MM.1S (cell line): ENCODE measurements at regions not wholly inside any gene's neighbourhood (a gene's known extent, or its start where the extent isn't known, plus 50 kb on each side); places are given as distances from the start of the nearest gene placed in this dataset.

ENCODE experiments used
- DNase-seq: peaks from one replicate; pipeline ENCODE4 v3.0.0-alpha.2; 2015
- H2AFZ ChIP-seq: fragments of 300-600 bp; sonication (generic); 2 replicates; pipeline ENCODE4 v1.6.0; 2016; ENCODE audit warnings: antibody characterized with exemption, low read length
- H3F3A ChIP-seq: fragments of 300-600 bp; sonication (generic); 2 replicates; pipeline ENCODE4 v1.6.1; 2016; ENCODE audit warnings: mild to moderate bottlenecking, antibody characterized with exemption, low read length, moderate library complexity, mixed read lengths; ENCODE audit not compliant: insufficient read depth
- H3K27ac ChIP-seq: fragments of 300-600 bp; sonication (generic); 2 replicates; pipeline ENCODE4 v1.5.1; 2016; ENCODE audit warnings: mild to moderate bottlenecking, low read length
- H3K27me3 ChIP-seq: fragments of 300-600 bp; sonication (generic); replicated peaks from 2 replicates; pipeline ENCODE4 v1.6.0; 2016; ENCODE audit warnings: low read length; ENCODE audit not compliant: insufficient read depth
- H3K36me3 ChIP-seq: fragments of 300-600 bp; sonication (generic); replicated peaks from 2 replicates; pipeline ENCODE4 v1.6.1; 2016; ENCODE audit warnings: mild to moderate bottlenecking, low read length, mixed read lengths; ENCODE audit not compliant: insufficient read depth
- H3K4me1 ChIP-seq: fragments of 300-600 bp; sonication (generic); 2 replicates; pipeline ENCODE4 v1.6.1; 2016; ENCODE audit warnings: low read length, mixed read lengths
- H3K4me2 ChIP-seq: fragments of 300-600 bp; sonication (generic); 2 replicates; pipeline ENCODE4 v1.6.0; 2016; ENCODE audit warnings: low read depth, low read length
- H3K4me3 ChIP-seq: fragments of 300-600 bp; sonication (generic); 2 replicates; pipeline ENCODE4 v1.5.1; 2016; ENCODE audit warnings: low read length, mixed read lengths
- H3K79me2 ChIP-seq: fragments of 300-600 bp; sonication (generic); 2 replicates; pipeline ENCODE4 v1.6.1; 2016; ENCODE audit warnings: mixed run types, low read length, mixed read lengths
- H3K9ac ChIP-seq: fragments of 300-600 bp; sonication (generic); 2 replicates; pipeline ENCODE4 v1.6.1; 2016; ENCODE audit warnings: low read length, mixed read lengths
- H3K9me2 ChIP-seq: fragments of 300-600 bp; sonication (generic); replicated peaks from 2 replicates; pipeline ENCODE4 v1.6.1; 2016; ENCODE audit warnings: mild to moderate bottlenecking, low read length, mixed read lengths; ENCODE audit not compliant: insufficient read depth
- H3K9me3 ChIP-seq: fragments of 300-600 bp; sonication (generic); replicated peaks from 2 replicates; pipeline ENCODE4 v1.6.1; 2016; ENCODE audit warnings: mild to moderate bottlenecking, low read length, mixed read lengths; ENCODE audit not compliant: insufficient read depth
- H4K20me1 ChIP-seq: fragments of 300-600 bp; sonication (generic); 2 replicates; pipeline ENCODE4 v1.6.1; 2016; ENCODE audit warnings: mild to moderate bottlenecking, low read length, moderate library complexity, mixed read lengths; ENCODE audit not compliant: insufficient read depth
- EZH2 ChIP-seq: fragments of 300-600 bp; sonication (generic); optimal IDR thresholded peaks from 2 replicates; pipeline ENCODE3; 2017; ENCODE audit warnings: low read depth, mild to moderate bottlenecking, antibody characterized with exemption, low read length, mixed read lengths
- EZH2phosphoT487 ChIP-seq: fragments of 300-600 bp; sonication (generic); IDR thresholded peaks from 2 replicates; pipeline ENCODE4 v1.6.1; 2018; ENCODE audit warnings: antibody characterized with exemption, low read length
- TF ChIP-seq, protein P1 (sequence below): fragments of 300-600 bp; sonication (generic); IDR thresholded peaks from 2 replicates; pipeline ENCODE4 v1.5.1; 2016; ENCODE audit warnings: antibody characterized with exemption, low read length, mixed read lengths

DNA sequence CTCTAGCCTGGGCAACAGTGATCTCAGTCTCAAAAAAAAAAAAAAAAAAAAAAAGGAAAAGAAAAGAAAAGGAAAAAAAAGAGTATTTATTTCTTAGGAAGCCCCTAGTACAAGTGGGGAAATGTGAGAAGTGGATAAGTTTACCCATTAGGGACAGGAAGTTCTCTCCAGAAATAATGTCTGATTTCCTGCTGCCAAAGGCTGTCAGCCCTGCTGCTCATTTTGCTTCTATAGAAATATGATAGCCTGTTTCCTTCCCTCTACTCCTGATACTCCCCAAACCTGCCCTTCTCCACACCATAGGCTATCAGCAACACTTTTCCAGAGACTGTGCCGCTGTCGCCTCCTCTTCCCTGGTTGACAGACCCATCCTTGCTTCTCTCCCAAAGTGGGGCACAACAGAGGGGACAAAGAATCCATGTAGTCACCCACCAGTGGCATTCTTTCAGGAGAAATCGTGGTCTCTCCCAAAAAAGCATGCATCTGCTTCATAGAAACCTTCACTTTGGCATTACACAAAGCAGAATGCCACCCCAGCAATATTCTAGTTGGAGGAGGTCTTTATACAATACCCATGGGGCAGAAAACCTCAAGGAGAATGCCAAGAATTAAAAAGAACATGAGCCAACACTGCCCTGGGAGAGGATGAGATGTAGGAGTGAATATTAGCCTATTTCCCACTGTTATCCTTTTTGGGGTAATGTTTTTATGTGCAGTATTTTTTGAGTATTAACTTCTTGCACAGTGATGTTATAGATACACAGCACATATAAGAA lies 166.3 kb upstream of the NR5A2 start:
- no peaks in the 10 kb centered on the region for H3F3A ChIP-seq
- no peaks in the 10 kb centered on the region for H3K27me3 ChIP-seq
- no peaks in the 10 kb centered on the region for H4K20me1 ChIP-seq
- H3K27ac ChIP-seq: no peak overlapping the region
- no peak overlapping the region for H2AFZ ChIP-seq
- no peak for DNase-seq
- no peaks in the 10 kb centered on the region for H3K4me1 ChIP-seq
- no peaks in the 10 kb centered on the region for H3K79me2 ChIP-seq
- no peaks in the 10 kb centered on the region for H3K36me3 ChIP-seq
- no peaks in the 10 kb centered on the region for H3K9me2 ChIP-seq
- H3K4me3 ChIP-seq: no peak overlapping the region
- H3K9me3 ChIP-seq: no peaks in the 10 kb centered on the region
- TF ChIP-seq EZH2phosphoT487 (no peak), EZH2 (no peak)
- TF ChIP-seq, protein P1, sequence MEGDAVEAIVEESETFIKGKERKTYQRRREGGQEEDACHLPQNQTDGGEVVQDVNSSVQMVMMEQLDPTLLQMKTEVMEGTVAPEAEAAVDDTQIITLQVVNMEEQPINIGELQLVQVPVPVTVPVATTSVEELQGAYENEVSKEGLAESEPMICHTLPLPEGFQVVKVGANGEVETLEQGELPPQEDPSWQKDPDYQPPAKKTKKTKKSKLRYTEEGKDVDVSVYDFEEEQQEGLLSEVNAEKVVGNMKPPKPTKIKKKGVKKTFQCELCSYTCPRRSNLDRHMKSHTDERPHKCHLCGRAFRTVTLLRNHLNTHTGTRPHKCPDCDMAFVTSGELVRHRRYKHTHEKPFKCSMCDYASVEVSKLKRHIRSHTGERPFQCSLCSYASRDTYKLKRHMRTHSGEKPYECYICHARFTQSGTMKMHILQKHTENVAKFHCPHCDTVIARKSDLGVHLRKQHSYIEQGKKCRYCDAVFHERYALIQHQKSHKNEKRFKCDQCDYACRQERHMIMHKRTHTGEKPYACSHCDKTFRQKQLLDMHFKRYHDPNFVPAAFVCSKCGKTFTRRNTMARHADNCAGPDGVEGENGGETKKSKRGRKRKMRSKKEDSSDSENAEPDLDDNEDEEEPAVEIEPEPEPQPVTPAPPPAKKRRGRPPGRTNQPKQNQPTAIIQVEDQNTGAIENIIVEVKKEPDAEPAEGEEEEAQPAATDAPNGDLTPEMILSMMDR: no peak
- H3K9ac ChIP-seq: no peak overlapping the region
- no peak overlapping the region for H3K4me2 ChIP-seq

DNA sequence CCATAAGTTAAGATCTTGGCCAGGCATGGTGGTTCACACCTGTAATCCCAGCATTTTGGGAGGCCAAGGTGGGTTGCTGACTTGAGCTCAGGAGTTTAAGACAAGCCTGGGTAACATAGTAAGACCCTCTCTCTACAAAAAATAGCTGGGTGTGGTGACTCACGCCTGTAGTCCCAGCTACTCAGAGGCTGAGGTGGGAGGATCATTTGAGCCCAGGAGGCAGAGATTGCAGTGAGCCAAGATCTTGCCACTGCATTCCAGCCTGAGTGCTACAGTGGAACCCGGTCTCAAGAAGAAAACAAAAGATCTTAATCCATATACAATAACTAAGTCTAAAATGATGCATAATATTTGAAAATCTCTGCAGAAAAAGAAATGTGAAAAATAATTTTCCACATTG lies 165.5 kb upstream of the NR5A2 start:
- Histone ChIP-seq H3K79me2 (no peaks in the 10 kb centered on the region), H3K9me3 (no peaks in the 10 kb centered on the region), H3K9ac (no peak overlapping the region), H3K4me2 (no peak overlapping the region), H3K27me3 (no peaks in the 10 kb centered on the region), H3K4me3 (no peak overlapping the region), H3F3A (no peaks in the 10 kb centered on the region), H3K9me2 (no peaks in the 10 kb centered on the region), H2AFZ (no peak overlapping the region), H3K4me1 (no peaks in the 10 kb centered on the region), H4K20me1 (no peaks in the 10 kb centered on the region), H3K36me3 (no peaks in the 10 kb centered on the region), H3K27ac (no peak overlapping the region)
- TF ChIP-seq EZH2: no peak
- no peak for TF ChIP-seq EZH2phosphoT487
- TF ChIP-seq, protein P1: no peak
- DNase-seq: no peak

DNA sequence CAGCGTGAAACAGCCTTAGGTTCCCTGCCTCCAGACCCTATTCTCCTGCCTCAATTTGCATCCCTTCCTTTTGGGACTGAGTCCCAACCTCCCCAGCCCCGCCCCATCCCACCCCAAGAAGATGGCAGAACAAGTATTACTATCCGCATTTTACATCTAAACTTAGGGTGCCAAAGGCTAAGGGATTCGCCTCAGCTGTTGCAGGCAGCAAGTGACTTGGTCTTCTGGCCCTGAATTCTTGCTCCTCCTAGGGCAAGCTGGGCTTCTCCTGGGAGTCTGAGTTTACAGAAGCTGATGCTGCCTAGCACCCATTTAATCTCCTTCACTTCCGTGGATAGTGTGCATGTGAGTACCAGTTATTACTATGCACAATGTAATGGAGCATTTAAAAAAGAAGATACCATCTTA lies 161.3 kb upstream of the NR5A2 start:
- no peak overlapping the region for H2AFZ ChIP-seq
- H3K79me2 ChIP-seq: no peaks in the 10 kb centered on the region
- TF ChIP-seq, protein P1: no peak
- TF ChIP-seq EZH2: no peak
- no peak for TF ChIP-seq EZH2phosphoT487
- H3K9me2 ChIP-seq: no peaks in the 10 kb centered on the region
- no peak overlapping the region for H3K4me2 ChIP-seq
- H3K27me3 ChIP-seq: no peaks in the 10 kb centered on the region
- H3K36me3 ChIP-seq: no peaks in the 10 kb centered on the region
- no peaks in the 10 kb centered on the region for H4K20me1 ChIP-seq
- H3K9ac ChIP-seq: no peak overlapping the region
- no peaks in the 10 kb centered on the region for H3K9me3 ChIP-seq
- H3F3A ChIP-seq: no peaks in the 10 kb centered on the region
- DNase-seq: no peak
- H3K4me3 ChIP-seq: no peak overlapping the region
- no peak overlapping the region for H3K27ac ChIP-seq
- H3K4me1 ChIP-seq: no peaks in the 10 kb centered on the region
